ENCODE measurements at regions not wholly inside any gene's neighbourhood (a gene's known extent, or its start where the extent isn't known, plus 50 kb on each side); places are given as distances from the start of the nearest gene placed in this dataset.

GRCh38 chr1:36710951-36711350, 228.2 kb upstream of the CSF3R start (continued):
- TF ChIP-seq CHD7 (IDR thresholded peaks at IDR 0.05; ENCODE audit: insufficient replicate concordance, low read length) (no peak), SRF (IDR thresholded peaks at IDR 0.05; ENCODE audit: low read depth, low read length) (no peak), HDAC2 (IDR thresholded peaks at IDR 0.05; ENCODE audit: borderline replicate concordance in 1 of 2, low read depth in 2 of 2, low read length in 2 of 2) (no peak), YY1 (IDR thresholded peaks at IDR 0.05; ENCODE audit: low read depth, low read length) (no peak), SP1 (IDR thresholded peaks at IDR 0.05; ENCODE audit: low read depth, low read length) (no peak), RAD21 (IDR thresholded peaks at IDR 0.05 in 1 of 2, conservative IDR thresholded peaks at IDR 0.05 in 1 of 2; ENCODE audit: low read depth in 2 of 2, low read length in 2 of 2) (no peak), CTBP2 (IDR thresholded peaks at IDR 0.05; ENCODE audit: borderline replicate concordance, insufficient read depth, insufficient read length, low read length) (no peak), NRF1 (IDR thresholded peaks at IDR 0.05; ENCODE audit: low read depth, low read length) (no peak), CBX5 (IDR thresholded peaks at IDR 0.05; ENCODE audit: low read depth, low read length) (no peak), EGR1 (IDR thresholded peaks at IDR 0.05; ENCODE audit: borderline replicate concordance, low read depth, low read length) (no peak)

All from H1 (cell line).